D721Med (cell line): ENCODE measurements at regions not wholly inside any gene's neighbourhood (a gene's known extent, or its start where the extent isn't known, plus 50 kb on each side); places are given as distances from the start of the nearest gene placed in this dataset.

ENCODE experiments used
- DNase-seq: peaks from one replicate; pipeline ENCODE4 v3.0.0; 2011; ENCODE audit warnings: low spot score; ENCODE audit not compliant: insufficient read length
- FAIRE-seq: peaks from 2 replicates; lab custom pipeline; 2011; peaks lifted over from hg19 to GRCh38; lab: Jason Lieb, UNC
- TF ChIP-seq, protein P1 (sequence below): IDR thresholded peaks from 2 replicates; pipeline ENCODE4 v1.5.1; 2012; ENCODE audit warnings: mild to moderate bottlenecking, control low read depth; ENCODE audit not compliant: insufficient read depth; ENCODE audit errors: missing control alignments

GRCh38 chr1:195516036-195516435 is 1092.2 kb downstream of the KCNT2 start:
- FAIRE-seq = peak; percentile 93

GRCh38 chr1:195511501-195511900 is 1096.7 kb downstream of the KCNT2 start:
- peak; percentile 44 for FAIRE-seq
- TF ChIP-seq, protein P1, sequence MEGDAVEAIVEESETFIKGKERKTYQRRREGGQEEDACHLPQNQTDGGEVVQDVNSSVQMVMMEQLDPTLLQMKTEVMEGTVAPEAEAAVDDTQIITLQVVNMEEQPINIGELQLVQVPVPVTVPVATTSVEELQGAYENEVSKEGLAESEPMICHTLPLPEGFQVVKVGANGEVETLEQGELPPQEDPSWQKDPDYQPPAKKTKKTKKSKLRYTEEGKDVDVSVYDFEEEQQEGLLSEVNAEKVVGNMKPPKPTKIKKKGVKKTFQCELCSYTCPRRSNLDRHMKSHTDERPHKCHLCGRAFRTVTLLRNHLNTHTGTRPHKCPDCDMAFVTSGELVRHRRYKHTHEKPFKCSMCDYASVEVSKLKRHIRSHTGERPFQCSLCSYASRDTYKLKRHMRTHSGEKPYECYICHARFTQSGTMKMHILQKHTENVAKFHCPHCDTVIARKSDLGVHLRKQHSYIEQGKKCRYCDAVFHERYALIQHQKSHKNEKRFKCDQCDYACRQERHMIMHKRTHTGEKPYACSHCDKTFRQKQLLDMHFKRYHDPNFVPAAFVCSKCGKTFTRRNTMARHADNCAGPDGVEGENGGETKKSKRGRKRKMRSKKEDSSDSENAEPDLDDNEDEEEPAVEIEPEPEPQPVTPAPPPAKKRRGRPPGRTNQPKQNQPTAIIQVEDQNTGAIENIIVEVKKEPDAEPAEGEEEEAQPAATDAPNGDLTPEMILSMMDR = no peak
- no peak for DNase-seq

More at GRCh38 chr1:195516036-195516435, 1092.2 kb downstream of the KCNT2 start:
- DNase-seq = no peak
- TF ChIP-seq, protein P1 = no peak

GRCh38 chr1:195501118-195501517 is 1107.1 kb downstream of the KCNT2 start:
- FAIRE-seq (no peak), DNase-seq (no peak)
- TF ChIP-seq, protein P1 = no peak

DNA sequence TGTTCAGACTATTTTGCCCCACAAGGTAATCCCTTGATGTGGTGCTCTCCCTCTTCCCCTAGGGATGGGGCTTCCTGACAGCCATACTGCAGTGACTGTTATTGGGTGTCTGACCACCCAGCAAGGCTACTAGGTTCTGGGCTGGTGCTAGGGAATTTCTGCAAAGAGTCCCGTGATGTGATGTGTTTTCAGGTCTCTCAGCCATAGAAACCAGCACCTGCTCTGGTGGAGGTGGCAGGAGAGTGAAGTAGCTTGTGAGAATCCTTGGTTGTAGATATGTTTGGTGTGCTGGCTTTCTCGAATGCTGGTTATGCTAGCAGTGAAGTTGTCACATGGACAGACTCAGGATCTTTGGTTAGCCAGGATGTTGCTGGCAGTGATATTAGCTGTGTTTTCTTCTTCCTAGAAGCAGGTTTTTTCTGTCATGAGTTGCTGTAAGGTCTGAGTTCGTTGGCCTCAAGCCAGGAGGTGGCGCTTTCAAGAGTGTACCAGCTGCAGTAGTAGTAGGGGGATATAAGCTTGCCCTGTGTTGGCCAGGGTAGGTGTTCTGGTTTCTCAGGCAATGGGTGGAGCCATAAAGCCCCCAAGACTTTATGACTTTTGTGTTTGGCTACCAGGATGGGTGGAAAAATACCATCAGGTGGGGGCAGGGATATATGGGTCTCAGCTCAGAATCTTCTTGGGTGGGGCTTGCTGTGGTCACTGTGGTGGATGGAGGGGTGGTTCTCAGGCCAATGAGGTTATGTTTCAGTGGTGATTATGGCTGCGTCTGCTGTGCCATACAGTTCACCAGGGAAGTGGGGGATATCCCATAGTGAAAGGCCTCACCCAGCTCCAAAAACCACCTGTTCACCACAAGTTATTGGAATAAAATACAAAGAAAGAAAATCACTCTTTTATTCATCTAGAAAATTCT is 1112.3 kb downstream of the KCNT2 start:
- DNase-seq (no peak), FAIRE-seq (no peak)
- TF ChIP-seq, protein P1 = no peak

GRCh38 chr1:195482137-195482536 is 1126.1 kb downstream of the KCNT2 start:
- DNase-seq = no peak
- FAIRE-seq = no peak
- TF ChIP-seq, protein P1 = no peak

DNA sequence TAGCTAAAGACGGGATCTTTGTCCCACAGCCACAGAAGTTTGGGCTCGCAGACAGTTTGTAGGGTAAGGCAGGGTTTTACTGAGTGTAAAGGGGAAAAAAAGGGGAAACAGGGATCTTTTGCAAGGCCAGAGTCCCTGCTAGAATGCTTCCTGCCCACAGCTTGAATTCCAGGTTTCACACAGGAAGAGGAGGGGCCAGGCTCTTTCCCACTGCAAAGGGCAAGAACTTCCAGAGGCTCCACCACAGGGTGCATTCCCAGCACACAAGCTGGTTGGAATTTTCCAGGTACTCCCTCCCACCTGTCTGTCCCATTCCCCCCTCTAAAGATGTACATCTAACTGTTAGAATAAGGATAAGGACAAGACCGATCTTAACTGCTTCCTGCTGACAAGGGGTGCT is 1126.9 kb downstream of the KCNT2 start:
- TF ChIP-seq, protein P1 = no peak

GRCh38 chr1:195475568-195475967 is 1132.7 kb downstream of the KCNT2 start:
- FAIRE-seq = peak; percentile 53
- TF ChIP-seq, protein P1 = no peak

More for the DNA sequence above, 1126.9 kb downstream of the KCNT2 start:
- FAIRE-seq (no peak), DNase-seq (no peak)

More at GRCh38 chr1:195475568-195475967, 1132.7 kb downstream of the KCNT2 start:
- no peak for DNase-seq
